DMS 273 (cell line): ENCODE measurements at regions not wholly inside any gene's neighbourhood (a gene's known extent, or its start where the extent isn't known, plus 50 kb on each side); places are given as distances from the start of the nearest gene placed in this dataset.
"Not testable (repeated sequence)": the region's sequence is repeated elsewhere in the genome, so short reads cannot be mapped to it uniquely, and the experiment has no call there.

ENCODE experiments used
- DNase-seq: peaks from one replicate; lab custom pipeline; 2025; ENCODE audit not compliant: unreplicated experiment; lab: John Stamatoyannopoulos, UW

DNA sequence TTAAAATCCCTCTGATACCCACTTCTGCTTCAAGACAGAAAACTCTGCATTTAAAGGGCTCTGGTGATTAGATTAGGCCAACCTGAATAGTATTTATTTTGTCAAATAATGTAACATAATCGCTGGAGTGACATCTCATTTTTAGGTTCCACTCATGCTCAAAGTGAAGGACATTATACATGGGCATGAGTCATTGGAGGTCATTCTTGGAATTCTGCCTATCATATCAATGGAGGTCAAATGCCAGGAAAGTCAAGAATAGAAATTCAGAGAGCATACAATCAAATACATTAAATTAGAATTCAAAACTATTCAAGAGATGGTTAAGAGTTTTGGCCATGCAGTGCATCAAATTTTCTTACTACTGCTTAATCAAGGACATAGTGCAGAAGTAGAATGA lies 50.8 kb upstream of the PRSS1 start:
- DNase-seq: no peak

DNA sequence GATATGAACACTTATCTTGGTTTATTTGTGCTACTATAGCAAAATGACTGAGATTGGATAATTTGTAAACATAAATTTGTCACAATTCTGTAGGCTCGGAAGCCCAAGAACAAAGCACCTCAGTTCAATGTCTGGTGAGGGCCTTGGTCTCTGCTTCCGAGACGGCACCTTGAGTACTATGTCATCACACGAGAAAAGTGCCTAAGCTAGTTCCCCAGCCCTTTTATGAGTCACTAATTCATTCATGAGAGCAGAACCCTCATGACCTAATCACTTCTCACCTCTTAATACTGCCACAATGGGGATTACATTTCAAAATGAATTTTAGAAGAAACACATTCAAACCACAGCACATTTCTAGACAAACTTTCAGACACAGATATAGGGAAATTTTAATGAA lies 52.0 kb upstream of the PRSS1 start:
- DNase-seq: no peak

DNA sequence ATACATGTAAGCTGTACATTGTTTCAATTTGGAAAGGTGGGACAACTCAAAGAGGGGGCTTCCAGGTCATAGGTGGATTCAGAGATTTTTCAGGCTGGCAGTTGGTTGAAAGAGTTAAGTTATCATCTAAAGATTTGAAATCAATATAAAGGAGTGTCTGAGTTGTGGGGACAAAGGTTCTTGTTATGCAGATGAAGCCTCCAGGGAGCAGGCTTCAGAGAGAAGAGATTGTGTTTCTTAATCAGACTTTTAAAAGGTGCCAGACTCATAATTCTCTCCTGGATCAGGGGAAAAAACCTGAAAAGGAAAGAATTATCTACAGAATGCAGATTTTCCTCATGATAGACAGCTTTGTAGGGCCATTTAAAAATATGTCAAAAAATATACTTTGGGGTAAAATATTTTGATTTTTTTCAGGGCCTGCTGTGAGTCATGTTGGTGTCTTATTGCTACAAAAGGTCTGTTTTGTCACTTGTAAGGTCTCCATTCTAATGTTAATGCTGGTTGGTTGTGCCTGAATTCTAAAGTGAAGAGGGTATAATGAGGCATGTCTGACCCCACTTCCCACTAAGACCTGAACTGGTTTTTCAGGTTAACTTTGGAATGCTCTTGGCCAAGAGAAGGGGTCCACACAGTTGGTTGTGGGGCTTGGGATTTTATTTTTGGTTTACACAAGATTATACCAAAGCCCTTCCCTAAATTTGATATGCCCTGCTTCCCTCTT lies 52.7 kb upstream of the PRSS1 start:
- no peak for DNase-seq

DNA sequence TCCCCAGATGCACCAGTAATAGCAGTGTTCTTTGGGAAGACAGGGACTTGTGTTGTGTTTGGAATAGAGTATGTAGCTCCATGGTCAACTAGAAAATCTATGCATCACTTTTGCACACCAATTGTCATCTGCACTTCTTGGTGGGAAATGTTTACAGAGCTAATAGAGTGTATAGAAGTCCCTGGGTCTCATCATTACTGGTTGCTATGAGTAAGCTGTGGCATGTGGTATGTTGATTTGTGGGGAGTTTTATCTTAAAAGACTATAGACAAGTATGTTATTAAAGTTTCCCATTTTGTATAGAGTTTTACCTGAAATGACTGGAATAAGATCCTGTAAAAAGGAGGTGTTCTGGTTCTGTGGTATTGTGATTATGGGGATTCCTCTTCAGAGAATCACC lies 55.4 kb upstream of the PRSS1 start:
- DNase-seq: no peak

- no peak for DNase-seq
Observed at GRCh38 chr7:142690554-142691182, 58.6 kb upstream of the PRSS1 start.

- DNase-seq: no peak
Observed at GRCh38 chr7:142689439-142690120, 59.7 kb upstream of the PRSS1 start.

- no peak for DNase-seq
Observed at GRCh38 chr7:142685877-142686508, 63.3 kb upstream of the PRSS1 start.

DNA sequence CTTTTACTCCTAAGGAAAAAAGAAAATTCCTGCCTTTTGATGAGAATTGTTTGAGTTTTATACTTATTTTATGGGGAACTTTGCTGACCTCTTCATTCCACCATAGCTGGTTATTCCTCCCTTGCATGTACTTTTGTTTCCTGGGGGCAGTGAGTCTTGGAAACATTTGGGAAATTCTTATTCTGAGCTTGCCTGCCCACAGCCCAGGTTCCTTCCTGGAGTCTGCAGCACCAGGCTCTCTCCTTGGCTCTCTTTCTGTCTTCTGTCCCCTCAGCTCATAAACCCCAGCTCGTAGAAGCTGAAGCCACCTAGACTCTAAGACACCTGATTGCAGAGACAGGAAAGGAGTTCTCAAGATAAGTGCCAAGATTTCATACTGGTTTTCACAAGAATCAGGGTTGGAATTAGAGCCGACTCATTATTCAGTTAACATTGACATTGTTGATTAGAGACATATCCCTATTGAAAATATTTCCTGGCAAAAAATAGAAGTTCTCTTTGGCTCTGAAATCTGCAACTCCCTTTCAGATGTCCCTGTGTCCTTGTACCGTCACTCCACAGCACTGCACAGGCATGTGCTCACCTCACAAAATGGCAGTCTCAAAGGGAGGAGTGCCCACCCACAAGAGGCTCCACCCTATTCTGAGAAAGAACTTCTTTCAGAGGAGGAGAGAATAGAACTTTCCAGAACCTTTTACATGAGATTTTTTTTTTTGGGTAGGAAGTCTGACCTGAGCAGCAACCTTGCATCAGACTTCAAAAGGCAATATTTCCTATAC lies 67.8 kb upstream of the PRSS1 start:
- DNase-seq: no peak

DNA sequence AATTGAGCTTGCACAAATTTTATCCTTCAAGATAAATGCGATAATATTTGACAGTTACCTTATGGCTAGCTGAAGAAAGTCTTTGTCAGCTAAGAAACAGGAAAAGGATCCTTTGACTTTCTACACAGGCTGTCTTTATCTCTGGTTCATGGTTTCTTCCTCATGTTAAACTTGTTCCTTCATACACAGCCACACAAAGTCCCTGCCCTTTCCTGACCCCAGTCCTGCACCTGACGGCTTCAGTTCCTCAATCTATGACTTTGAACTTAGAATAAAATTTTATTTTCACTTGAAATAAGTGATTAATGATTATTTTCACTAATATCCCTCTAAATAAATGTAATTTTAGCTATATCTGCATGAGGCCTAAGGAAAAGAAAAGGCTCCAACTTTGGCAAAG lies 77.8 kb upstream of the PRSS1 start:
- DNase-seq: no peak

- DNase-seq: no peak
Observed at GRCh38 chr7:142670511-142670910, 78.8 kb upstream of the PRSS1 start.

DNA sequence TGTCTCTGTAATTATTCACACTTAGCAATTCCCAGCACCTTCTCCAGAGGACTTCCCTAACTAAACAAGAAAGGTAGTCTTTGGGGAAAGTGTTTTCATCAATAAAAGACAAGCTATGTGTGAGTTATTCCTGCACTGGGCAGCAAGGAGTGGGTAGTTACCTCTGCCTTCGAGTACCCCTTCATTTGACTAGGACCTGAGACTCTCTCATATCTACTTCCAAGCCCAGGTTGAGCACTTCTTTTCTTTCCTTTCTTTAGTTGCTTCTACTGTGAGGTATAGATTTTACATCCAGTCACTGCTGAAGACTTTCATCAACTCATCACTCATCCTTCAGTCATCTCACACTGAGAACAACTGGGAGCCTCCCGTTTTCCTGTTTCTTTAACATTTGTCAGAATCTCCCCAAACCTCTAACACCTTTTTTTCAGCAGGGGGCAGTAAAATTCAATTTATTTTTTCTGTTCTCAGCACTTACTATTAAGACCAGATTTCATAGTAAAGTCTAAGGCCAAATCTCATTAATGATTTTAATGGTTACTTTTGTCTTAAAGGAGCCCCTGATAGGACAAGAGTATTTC lies 80.1 kb upstream of the PRSS1 start:
- peak; percentile 5 for DNase-seq

GRCh38 chr7:142668495-142668894 lies 80.8 kb upstream of the PRSS1 start:
- no peak for DNase-seq

- no peak for DNase-seq
Observed at GRCh38 chr7:142657376-142657775, 91.9 kb upstream of the PRSS1 start.

DNA sequence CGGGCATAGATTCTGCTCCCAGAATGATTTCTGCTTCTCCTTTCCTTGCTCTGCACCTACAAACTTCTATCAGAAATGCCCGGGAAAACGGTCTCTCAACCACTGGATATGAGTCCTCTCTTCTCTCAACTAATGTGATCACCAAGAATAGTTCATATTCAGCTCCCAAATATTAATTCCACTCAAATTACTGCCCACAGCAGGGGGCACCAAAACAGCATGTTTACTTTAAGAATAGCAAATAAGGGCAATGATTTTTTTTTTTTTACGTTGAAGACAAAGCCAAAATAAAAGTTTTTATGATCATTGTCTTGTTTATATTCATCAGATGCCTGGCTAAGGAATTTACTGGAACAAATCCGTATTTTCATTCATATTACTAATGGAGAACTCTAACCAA lies 94.9 kb upstream of the PRSS1 start:
- no peak for DNase-seq

- DNase-seq: no peak
Observed at GRCh38 chr7:142647749-142648148, 101.5 kb upstream of the PRSS1 start.

- DNase-seq: no peak
Observed at GRCh38 chr7:142646386-142647140, 102.7 kb upstream of the PRSS1 start.

GRCh38 chr7:142645777-142646176 lies 103.5 kb upstream of the PRSS1 start:
- no peak for DNase-seq

DNA sequence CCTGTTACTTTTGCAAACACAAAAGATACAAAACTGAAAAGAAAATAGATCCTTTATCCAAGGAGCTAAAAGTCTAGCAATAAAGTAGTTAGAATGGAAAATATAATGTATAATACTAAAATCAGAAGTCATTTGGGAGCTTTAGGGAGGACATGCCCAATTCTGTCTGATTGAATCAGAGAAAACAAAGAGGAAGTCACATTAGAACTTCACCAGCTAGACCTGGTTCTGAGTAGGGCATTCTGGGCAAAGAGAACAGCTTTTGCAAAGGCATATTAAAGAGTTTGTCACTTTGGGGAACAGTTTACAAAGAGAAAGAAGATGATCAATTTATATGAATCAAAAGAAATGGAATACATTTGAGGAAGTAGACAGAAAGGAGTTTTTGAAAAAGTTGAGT lies 107.0 kb upstream of the PRSS1 start:
- no peak for DNase-seq

GRCh38 chr7:142641252-142641651 lies 108.0 kb upstream of the PRSS1 start:
- not testable (repeated sequence) for DNase-seq

DNA sequence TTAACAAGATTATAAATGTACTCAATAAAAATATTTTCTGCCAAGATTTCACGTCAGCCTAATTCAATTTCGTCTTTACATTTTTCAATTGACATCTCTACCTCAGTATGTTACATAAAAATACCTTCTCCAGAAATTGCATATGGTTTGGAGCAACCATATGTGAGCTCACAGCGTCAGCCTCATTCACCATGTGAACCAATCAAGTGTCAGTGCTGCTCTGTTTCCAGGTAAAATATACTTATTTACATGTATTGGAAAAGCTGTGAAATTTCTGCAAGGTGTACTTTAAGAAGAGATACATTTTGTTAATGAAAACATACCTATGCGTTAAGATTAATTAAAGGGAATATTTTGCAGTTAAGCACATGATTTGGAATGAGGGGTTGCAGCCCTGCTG lies 110.7 kb upstream of the PRSS1 start:
- DNase-seq: no peak
